ENCODE measurements at regions not wholly inside any gene's neighbourhood (a gene's known extent, or its start where the extent isn't known, plus 50 kb on each side); places are given as distances from the start of the nearest gene placed in this dataset.
A peak's percentile ranks its signal among the peaks of the same experiment; 100 is the strongest.

GRCh38 chr10:107284187-107284586 lies 119.7 kb upstream of the SORCS1 start:
- Histone ChIP-seq H3K79me1 (ENCODE audit: low read depth, low read length) (no peaks in the 10 kb centered on the region), H3K4me3 (ENCODE audit: extremely low read depth in 1 of 4, insufficient read depth in 2 of 4, low read depth in 3 of 4, low read length in 4 of 4) (no peak overlapping the region), H2BK15ac (ENCODE audit: low read length) (no peak overlapping the region), H3K18ac (ENCODE audit: extremely low read depth, low read length) (no peak overlapping the region), H3K4ac (replicated peaks; ENCODE audit: insufficient read length, low read depth, low read length) (no peak overlapping the region), H3K27ac (ENCODE audit: low read depth, low read length) (no peak overlapping the region), H3K27me3 (replicated peaks in 1 of 4; ENCODE audit: control insufficient read depth in 3 of 4, extremely low read depth in 1 of 4, insufficient read depth in 3 of 4, low read length in 3 of 4) (no peaks in the 10 kb centered on the region), H2BK5ac (ENCODE audit: low read depth, low read length) (no peak overlapping the region), H2BK120ac (replicated peaks; ENCODE audit: low read depth, low read length) (no peak overlapping the region), H2AFZ (ENCODE audit: low read length) (no peak overlapping the region), H4K5ac (ENCODE audit: insufficient read length, low read depth, low read length) (no peak overlapping the region), H3K56ac (replicated peaks; ENCODE audit: insufficient read length, low read depth, low read length) (no peak overlapping the region), H4K8ac (ENCODE audit: extremely low read depth, insufficient read depth, low read length) (no peak overlapping the region), H3K14ac (ENCODE audit: insufficient read length) (no peak overlapping the region), H3K9ac (replicated peaks in 1 of 4; ENCODE audit: extremely low read depth in 1 of 4, low read depth in 3 of 4, low read length in 3 of 4) (no peak overlapping the region), H3K23me2 (ENCODE audit: low read depth, low read length) (no peaks in the 10 kb centered on the region), H2AK5ac (ENCODE audit: low read depth, low read length) (no peak overlapping the region), H3K4me1 (replicated peaks in 1 of 4; ENCODE audit: control insufficient read depth in 3 of 4, insufficient read depth in 4 of 4, low read length in 3 of 4) (no peaks in the 10 kb centered on the region), H2BK20ac (ENCODE audit: low read length) (no peak overlapping the region), H3K4me2 (ENCODE audit: insufficient read depth in 1 of 2, low read depth in 2 of 2, low read length in 2 of 2) (no peak overlapping the region), H2BK12ac (ENCODE audit: low read depth, low read length) (no peak overlapping the region), H4K20me1 (replicated peaks in 1 of 2; ENCODE audit: control insufficient read depth in 1 of 2, insufficient read depth in 2 of 2, low read length in 2 of 2) (no peaks in the 10 kb centered on the region), H3K79me2 (ENCODE audit: control insufficient read depth in 1 of 2, insufficient read depth in 2 of 2, low read length in 2 of 2) (no peaks in the 10 kb centered on the region), H3K36me3 (ENCODE audit: control insufficient read depth in 2 of 4, insufficient read depth in 4 of 4, low read length in 3 of 4) (no peaks in the 10 kb centered on the region), H3K9me3 (ENCODE audit: insufficient read depth in 2 of 2, low read depth in 1 of 2, low read length in 1 of 2) (no peaks in the 10 kb centered on the region), H4K91ac (replicated peaks; ENCODE audit: insufficient read length, low read length) (no peak overlapping the region), H3K23ac (ENCODE audit: insufficient read length) (no peak overlapping the region)
- TF ChIP-seq BCL11A (IDR thresholded peaks at IDR 0.05; ENCODE audit: low read depth in 2 of 2, low read length in 2 of 2), result no peak
- TF ChIP-seq NANOG (IDR thresholded peaks at IDR 0.05; ENCODE audit: insufficient read depth, low read depth, low read length, poor library complexity, severe bottlenecking), result no peak
- TF ChIP-seq JUND (IDR thresholded peaks at IDR 0.05; ENCODE audit: low read length), result peak; percentile 65
- 79% methylated on average over 2 of the region's 2 CpGs; no CpG with 5 or more reads in 1 of the 2 experiments for WGBS, 2 experiments (ENCODE audit: extremely low coverage in 1 of 2, insufficient coverage in 1 of 2, insufficient read length in 1 of 2, insufficient replicate concordance in 2 of 2, low coverage in 1 of 2, low lambda C conversion rate in 2 of 2, missing lambda C conversion rate in 1 of 2)
- ChIA-PET CTCF (ENCODE audit: partially characterized antibody) (interaction anchor here (2.7 kb wide), 1 partner anchor 20 kb away, joined by 7 read pairs; no protein-coding TSS in a partner anchor), POLR2A (ENCODE audit: partially characterized antibody) (no interaction called here)
- DNase-seq (ENCODE audit: low read depth in 1 of 2, low spot score in 2 of 2), result no peak
- FAIRE-seq, result no peak
